Ovary (tissue), 3 donors: ENCODE measurements at regions not wholly inside any gene's neighbourhood (a gene's known extent, or its start where the extent isn't known, plus 50 kb on each side); places are given as distances from the start of the nearest gene placed in this dataset.

ENCODE experiments used
- POLR2A ChIP-seq: fragments of 450-650 bp; IDR thresholded peaks from one replicate; pipeline ENCODE4 v1.6.1; 2017; ENCODE audit warnings: antibody characterized with exemption, mild to moderate bottlenecking, moderate library complexity
- TF ChIP-seq, protein P1 (sequence below), 3 donors: fragments of 450-650 bp in 2 of 3; fragments of 200-600 bp in 1 of 3; IDR thresholded peaks; one replicate each; pipeline versions ENCODE4 v1.5.1 to v1.8.0; 2016 to 2022; ENCODE audit warnings: antibody characterized with exemption in 3 of 3, mild to moderate bottlenecking in 1 of 3
- donor health status: DM: no; HTN: no; CAD: no.

GRCh38 chrX:63932907-63933306 is 147.9 kb upstream of the ARHGEF9 start:
- TF ChIP-seq, protein P1, sequence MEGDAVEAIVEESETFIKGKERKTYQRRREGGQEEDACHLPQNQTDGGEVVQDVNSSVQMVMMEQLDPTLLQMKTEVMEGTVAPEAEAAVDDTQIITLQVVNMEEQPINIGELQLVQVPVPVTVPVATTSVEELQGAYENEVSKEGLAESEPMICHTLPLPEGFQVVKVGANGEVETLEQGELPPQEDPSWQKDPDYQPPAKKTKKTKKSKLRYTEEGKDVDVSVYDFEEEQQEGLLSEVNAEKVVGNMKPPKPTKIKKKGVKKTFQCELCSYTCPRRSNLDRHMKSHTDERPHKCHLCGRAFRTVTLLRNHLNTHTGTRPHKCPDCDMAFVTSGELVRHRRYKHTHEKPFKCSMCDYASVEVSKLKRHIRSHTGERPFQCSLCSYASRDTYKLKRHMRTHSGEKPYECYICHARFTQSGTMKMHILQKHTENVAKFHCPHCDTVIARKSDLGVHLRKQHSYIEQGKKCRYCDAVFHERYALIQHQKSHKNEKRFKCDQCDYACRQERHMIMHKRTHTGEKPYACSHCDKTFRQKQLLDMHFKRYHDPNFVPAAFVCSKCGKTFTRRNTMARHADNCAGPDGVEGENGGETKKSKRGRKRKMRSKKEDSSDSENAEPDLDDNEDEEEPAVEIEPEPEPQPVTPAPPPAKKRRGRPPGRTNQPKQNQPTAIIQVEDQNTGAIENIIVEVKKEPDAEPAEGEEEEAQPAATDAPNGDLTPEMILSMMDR (IDR thresholded peaks at IDR 0.05), result no peak
- TF ChIP-seq POLR2A, result no peak
